DOHH2 (cell line): ENCODE measurements at regions not wholly inside any gene's neighbourhood (a gene's known extent, or its start where the extent isn't known, plus 50 kb on each side); places are given as distances from the start of the nearest gene placed in this dataset.
"Not testable (repeated sequence)": the region's sequence is repeated elsewhere in the genome, so short reads cannot be mapped to it uniquely, and the experiment has no call there.

Experiments
- H3F3A ChIP-seq: fragments of 200-600 bp; sonication (generic), shearing (Covaris generic); 2 replicates; pipeline ENCODE4 v1.6.0; 2016; ENCODE audit warnings: antibody characterized with exemption, mild to moderate bottlenecking; ENCODE audit not compliant: control insufficient read depth, insufficient read depth
- H3K27ac ChIP-seq: fragments of 200-600 bp; sonication (generic); 2 replicates; pipeline ENCODE4 v1.5.1; 2014; ENCODE audit warnings: low read depth, mild to moderate bottlenecking, low read length, moderate library complexity
- H3K27me3 ChIP-seq: fragments of 200-600 bp; sonication (generic); 2 replicates; pipeline ENCODE4 v1.6.1; 2014; ENCODE audit warnings: mild to moderate bottlenecking, low read length, mixed read lengths; ENCODE audit not compliant: control insufficient read depth
- H3K36me3 ChIP-seq: fragments of 200-600 bp; sonication (generic); 2 replicates; pipeline ENCODE4 v1.6.1; 2014; ENCODE audit warnings: mild to moderate bottlenecking, low read length, moderate library complexity, mixed read lengths; ENCODE audit not compliant: control insufficient read depth
- H3K4me1 ChIP-seq: fragments of 200-600 bp; sonication (generic); 2 replicates; pipeline ENCODE4 v1.6.1; 2014; ENCODE audit warnings: mild to moderate bottlenecking, low read length, mixed read lengths; ENCODE audit not compliant: control insufficient read depth
- H3K4me2 ChIP-seq: fragments of 200-600 bp; sonication (generic); 2 replicates; pipeline ENCODE4 v1.6.0; 2014; ENCODE audit warnings: mild to moderate bottlenecking, low read length, moderate library complexity
- H3K4me3 ChIP-seq: fragments of 200-600 bp; sonication (generic); 2 replicates; pipeline ENCODE4 v1.5.1; 2014; ENCODE audit warnings: mild to moderate bottlenecking, low read length, mixed read lengths
- H3K79me2 ChIP-seq: fragments of 200-600 bp; sonication (generic); 2 replicates; pipeline ENCODE4 v1.6.1; 2014; ENCODE audit warnings: mild to moderate bottlenecking, low read length, mixed read lengths; ENCODE audit not compliant: control insufficient read depth
- H3K9me2 ChIP-seq: fragments of 200-600 bp; sonication (generic); replicated peaks from 2 replicates; pipeline ENCODE4 v1.6.1; 2014; ENCODE audit warnings: mild to moderate bottlenecking, low read length, mixed read lengths; ENCODE audit not compliant: control insufficient read depth
- H3K9me3 ChIP-seq: fragments of 200-600 bp; sonication (generic); 2 replicates; pipeline ENCODE4 v1.6.1; 2014; ENCODE audit warnings: antibody characterized with exemption, low read length, mixed read lengths; ENCODE audit not compliant: control insufficient read depth, insufficient read depth
- H4K20me1 ChIP-seq: fragments of 200-600 bp; sonication (generic); 2 replicates; pipeline ENCODE4 v1.6.0; 2014; ENCODE audit warnings: low read depth, mild to moderate bottlenecking, antibody characterized with exemption, low read length, moderate library complexity; ENCODE audit not compliant: control insufficient read depth, insufficient read depth

GRCh38 chr2:87449462-87449980, 298.4 kb upstream of the PLGLB2 start:
- H3K9me3 ChIP-seq, H3K36me3 ChIP-seq, H3K4me2 ChIP-seq, H3K4me1 ChIP-seq, H3K9me2 ChIP-seq, H3K27me3 ChIP-seq, H3F3A ChIP-seq, H3K4me3 ChIP-seq, H3K79me2 ChIP-seq, H4K20me1 ChIP-seq, H3K27ac ChIP-seq: not testable (repeated sequence)

GRCh38 chr2:87452193-87452592, 295.7 kb upstream of the PLGLB2 start:
- H3K79me2 ChIP-seq, H3K4me2 ChIP-seq, H3K9me3 ChIP-seq, H3K9me2 ChIP-seq, H3K4me1 ChIP-seq, H3K36me3 ChIP-seq, H3K27ac ChIP-seq, H3K27me3 ChIP-seq, H3F3A ChIP-seq, H3K4me3 ChIP-seq, H4K20me1 ChIP-seq: not testable (repeated sequence)

GRCh38 chr2:87452861-87453260, 295.0 kb upstream of the PLGLB2 start:
- not testable (repeated sequence) for H3K27me3 ChIP-seq, H3K9me3 ChIP-seq, H3K4me2 ChIP-seq, H3F3A ChIP-seq, H3K4me3 ChIP-seq, H3K4me1 ChIP-seq, H4K20me1 ChIP-seq, H3K9me2 ChIP-seq, H3K79me2 ChIP-seq, H3K27ac ChIP-seq, H3K36me3 ChIP-seq

- H3K27ac ChIP-seq, H3K4me2 ChIP-seq, H3K27me3 ChIP-seq: not testable (repeated sequence)
Observed at GRCh38 chr2:87453965-87454364, 293.9 kb upstream of the PLGLB2 start.

GRCh38 chr2:87454421-87454820, 293.5 kb upstream of the PLGLB2 start:
- H4K20me1 ChIP-seq, H3K4me2 ChIP-seq, H3K27ac ChIP-seq, H3K9me3 ChIP-seq, H3K36me3 ChIP-seq, H3K79me2 ChIP-seq, H3K4me3 ChIP-seq, H3K9me2 ChIP-seq, H3K27me3 ChIP-seq, H3K4me1 ChIP-seq, H3F3A ChIP-seq: not testable (repeated sequence)

More at GRCh38 chr2:87453965-87454364, 293.9 kb upstream of the PLGLB2 start:
- H3K4me1 ChIP-seq, H3K9me2 ChIP-seq, H3F3A ChIP-seq, H3K9me3 ChIP-seq, H3K4me3 ChIP-seq, H3K79me2 ChIP-seq, H4K20me1 ChIP-seq, H3K36me3 ChIP-seq: not testable (repeated sequence)

GRCh38 chr2:87455209-87455853, 292.6 kb upstream of the PLGLB2 start:
- Histone ChIP-seq H3K4me3 (peak overlapping the region; percentile 24; the same call in 1 of the 2 replicates), H3K4me2 (peak overlapping the region; percentile 30)
- H3K27me3 ChIP-seq, H3K4me1 ChIP-seq, H3K9me3 ChIP-seq, H4K20me1 ChIP-seq, H3F3A ChIP-seq, H3K79me2 ChIP-seq, H3K9me2 ChIP-seq, H3K36me3 ChIP-seq, H3K27ac ChIP-seq: not testable (repeated sequence)

- not testable (repeated sequence) for H3K9me2 ChIP-seq, H3K79me2 ChIP-seq, H3F3A ChIP-seq, H3K27ac ChIP-seq, H3K9me3 ChIP-seq, H3K4me1 ChIP-seq, H3K27me3 ChIP-seq, H3K36me3 ChIP-seq, H4K20me1 ChIP-seq
- Histone ChIP-seq H3K4me2 (peak overlapping the region; percentile 30; the same call in 1 of the 2 replicates), H3K4me3 (peak overlapping the region; percentile 24; the same call in 1 of the 2 replicates)
Observed at GRCh38 chr2:87455854-87456249, 292.0 kb upstream of the PLGLB2 start.

- not testable (repeated sequence) for H3K4me1 ChIP-seq, H3K79me2 ChIP-seq, H3K9me3 ChIP-seq, H3K9me2 ChIP-seq, H3K36me3 ChIP-seq, H3K27me3 ChIP-seq, H3K4me3 ChIP-seq, H4K20me1 ChIP-seq, H3F3A ChIP-seq, H3K27ac ChIP-seq
- H3K4me2 ChIP-seq, result peak overlapping the region; percentile 11; the same call in 1 of the 2 replicates
Observed at GRCh38 chr2:87456477-87457128, 291.3 kb upstream of the PLGLB2 start.
